Mesothelial cell of epicardium (in vitro differentiated cells): ENCODE measurements at regions not wholly inside any gene's neighbourhood (a gene's known extent, or its start where the extent isn't known, plus 50 kb on each side); places are given as distances from the start of the nearest gene placed in this dataset.
"Not testable (repeated sequence)": the region's sequence is repeated elsewhere in the genome, so short reads cannot be mapped to it uniquely, and the experiment has no call there.

Experiments used
- DNase-seq, 2 experiments: peaks; one replicate each; pipeline ENCODE4 v3.0.0; 2021; ENCODE audit warnings: low spot score in 2 of 2; ENCODE audit not compliant: unreplicated experiment in 2 of 2
- H3K27ac Mint-ChIP-seq: 2 replicates; pipeline ENCODE4 v1.8.0; 2021; ENCODE audit warnings: mixed read lengths
- H3K27me3 Mint-ChIP-seq: 2 replicates; pipeline ENCODE4 v1.8.0; 2021; ENCODE audit warnings: low read depth, mixed read lengths
- H3K36me3 Mint-ChIP-seq: 2 replicates; pipeline ENCODE4 v1.8.0; 2021; ENCODE audit warnings: mixed read lengths
- H3K4me1 Mint-ChIP-seq: 2 replicates; pipeline ENCODE4 v1.8.0; 2021; ENCODE audit warnings: mixed read lengths
- H3K4me3 Mint-ChIP-seq: 2 replicates; pipeline ENCODE4 v1.8.0; 2021; ENCODE audit warnings: mild to moderate bottlenecking, moderate library complexity, mixed read lengths
- H3K9me3 Mint-ChIP-seq: 2 replicates; pipeline ENCODE4 v1.8.0; 2021; ENCODE audit warnings: mixed read lengths
- CTCF ChIP-seq: fragments of 200-600 bp; sonication (generic); IDR thresholded peaks from one replicate; pipeline ENCODE4 v1.5.0; 2021; ENCODE audit warnings: antibody characterized with exemption; ENCODE audit not compliant: unreplicated experiment

- peaks cover 13% of the 10 kb centered on the region for H3K9me3 Mint-ChIP-seq
- H3K36me3 Mint-ChIP-seq = no peaks in the 10 kb centered on the region
- no peak overlapping the region for H3K27ac Mint-ChIP-seq
- DNase-seq = no peak
- H3K27me3 Mint-ChIP-seq = no peaks in the 10 kb centered on the region
- no peak overlapping the region for H3K4me3 Mint-ChIP-seq
- no peak for TF ChIP-seq CTCF
- no peaks in the 10 kb centered on the region for H3K4me1 Mint-ChIP-seq
Observed at GRCh38 chr18:66410692-66411091, 193.2 kb downstream of the CDH19 start.

GRCh38 chr18:66395671-66396218 lies 208.1 kb downstream of the CDH19 start:
- Mint-ChIP-seq H3K27ac (no peak overlapping the region), H3K36me3 (no peaks in the 10 kb centered on the region), H3K9me3 (peaks cover 20% of the 10 kb centered on the region), H3K4me3 (no peak overlapping the region), H3K27me3 (no peaks in the 10 kb centered on the region), H3K4me1 (no peaks in the 10 kb centered on the region)
- DNase-seq = no peak
- no peak for TF ChIP-seq CTCF

GRCh38 chr18:66393463-66393862 lies 210.4 kb downstream of the CDH19 start:
- H3K4me3 Mint-ChIP-seq = no peak overlapping the region
- peaks cover 2% of the 10 kb centered on the region for H3K36me3 Mint-ChIP-seq
- DNase-seq = no peak
- H3K4me1 Mint-ChIP-seq = no peaks in the 10 kb centered on the region
- H3K27ac Mint-ChIP-seq = no peak overlapping the region
- TF ChIP-seq CTCF = no peak
- peaks cover 33% of the 10 kb centered on the region for H3K9me3 Mint-ChIP-seq
- no peaks in the 10 kb centered on the region for H3K27me3 Mint-ChIP-seq

GRCh38 chr18:66377291-66377690 lies 226.6 kb downstream of the CDH19 start:
- H3K4me3 Mint-ChIP-seq = no peak overlapping the region
- H3K9me3 Mint-ChIP-seq = peaks cover 22% of the 10 kb centered on the region
- no peaks in the 10 kb centered on the region for H3K27me3 Mint-ChIP-seq
- H3K36me3 Mint-ChIP-seq = no peaks in the 10 kb centered on the region
- no peak overlapping the region for H3K27ac Mint-ChIP-seq
- no peak for DNase-seq
- H3K4me1 Mint-ChIP-seq = no peaks in the 10 kb centered on the region
- TF ChIP-seq CTCF = no peak

GRCh38 chr18:66375391-66375790 lies 228.5 kb downstream of the CDH19 start:
- H3K27ac Mint-ChIP-seq, H3K4me3 Mint-ChIP-seq, H3K36me3 Mint-ChIP-seq, H3K27me3 Mint-ChIP-seq, H3K4me1 Mint-ChIP-seq, DNase-seq: not testable (repeated sequence)
- H3K9me3 Mint-ChIP-seq = peaks cover 29% of the 10 kb centered on the region

- Mint-ChIP-seq H3K4me3 (no peak overlapping the region), H3K9me3 (peaks cover under 1% of the 10 kb centered on the region), H3K27ac (no peak overlapping the region), H3K4me1 (no peaks in the 10 kb centered on the region), H3K36me3 (no peaks in the 10 kb centered on the region), H3K27me3 (no peaks in the 10 kb centered on the region)
- TF ChIP-seq CTCF = no peak
- DNase-seq = no peak
Observed at GRCh38 chr18:66346833-66347588, 256.9 kb downstream of the CDH19 start.
